Glutamatergic neuron (in vitro differentiated cells): ENCODE measurements at regions not wholly inside any gene's neighbourhood (a gene's known extent, or its start where the extent isn't known, plus 50 kb on each side); places are given as distances from the start of the nearest gene placed in this dataset.
"Not testable (repeated sequence)": the region's sequence is repeated elsewhere in the genome, so short reads cannot be mapped to it uniquely, and the experiment has no call there.

Experiments used
- DNase-seq: peaks from one replicate; pipeline ENCODE4 v3.0.0; 2022
- H3K27ac Mint-ChIP-seq: one replicate; pipeline ENCODE4 v1.8.0; 2020; ENCODE audit warnings: mild to moderate bottlenecking, mixed read lengths, inconsistent platforms; ENCODE audit not compliant: unreplicated experiment
- H3K27me3 Mint-ChIP-seq: one replicate; pipeline ENCODE4 v1.8.0; 2020; ENCODE audit warnings: mild to moderate bottlenecking, moderate library complexity, mixed read lengths, inconsistent platforms; ENCODE audit not compliant: unreplicated experiment
- H3K36me3 Mint-ChIP-seq: one replicate; pipeline ENCODE4 v1.8.0; 2020; ENCODE audit warnings: mild to moderate bottlenecking, mixed read lengths, inconsistent platforms; ENCODE audit not compliant: unreplicated experiment
- H3K4me1 Mint-ChIP-seq: one replicate; pipeline ENCODE4 v1.8.0; 2020; ENCODE audit warnings: mild to moderate bottlenecking, low read depth, mixed read lengths, inconsistent platforms; ENCODE audit not compliant: unreplicated experiment
- H3K4me3 Mint-ChIP-seq: one replicate; pipeline ENCODE4 v1.8.0; 2020; ENCODE audit warnings: mild to moderate bottlenecking, mixed read lengths, inconsistent platforms; ENCODE audit not compliant: unreplicated experiment
- H3K9me3 Mint-ChIP-seq: one replicate; pipeline ENCODE4 v1.8.0; 2020; ENCODE audit warnings: mild to moderate bottlenecking, moderate library complexity, mixed read lengths, inconsistent platforms; ENCODE audit not compliant: unreplicated experiment
- TF ChIP-seq, protein P1 (sequence below): fragments of 200-600 bp; sonication (generic); IDR thresholded peaks from one replicate; pipeline ENCODE4 v1.5.0; 2021; ENCODE audit not compliant: partially characterized antibody, unreplicated experiment

- Mint-ChIP-seq H3K27me3 (peaks cover 2% of the 10 kb centered on the region), H3K9me3 (peaks cover 2% of the 10 kb centered on the region), H3K36me3 (peaks cover 27% of the 10 kb centered on the region), H3K4me1 (no peaks in the 10 kb centered on the region), H3K27ac (no peak overlapping the region), H3K4me3 (no peak overlapping the region)
- TF ChIP-seq, protein P1, sequence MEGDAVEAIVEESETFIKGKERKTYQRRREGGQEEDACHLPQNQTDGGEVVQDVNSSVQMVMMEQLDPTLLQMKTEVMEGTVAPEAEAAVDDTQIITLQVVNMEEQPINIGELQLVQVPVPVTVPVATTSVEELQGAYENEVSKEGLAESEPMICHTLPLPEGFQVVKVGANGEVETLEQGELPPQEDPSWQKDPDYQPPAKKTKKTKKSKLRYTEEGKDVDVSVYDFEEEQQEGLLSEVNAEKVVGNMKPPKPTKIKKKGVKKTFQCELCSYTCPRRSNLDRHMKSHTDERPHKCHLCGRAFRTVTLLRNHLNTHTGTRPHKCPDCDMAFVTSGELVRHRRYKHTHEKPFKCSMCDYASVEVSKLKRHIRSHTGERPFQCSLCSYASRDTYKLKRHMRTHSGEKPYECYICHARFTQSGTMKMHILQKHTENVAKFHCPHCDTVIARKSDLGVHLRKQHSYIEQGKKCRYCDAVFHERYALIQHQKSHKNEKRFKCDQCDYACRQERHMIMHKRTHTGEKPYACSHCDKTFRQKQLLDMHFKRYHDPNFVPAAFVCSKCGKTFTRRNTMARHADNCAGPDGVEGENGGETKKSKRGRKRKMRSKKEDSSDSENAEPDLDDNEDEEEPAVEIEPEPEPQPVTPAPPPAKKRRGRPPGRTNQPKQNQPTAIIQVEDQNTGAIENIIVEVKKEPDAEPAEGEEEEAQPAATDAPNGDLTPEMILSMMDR: no peak
- DNase-seq: no peak
Measured at GRCh38 chr2:138423198-138423597, 78.4 kb upstream of the SPOPL start.

DNA sequence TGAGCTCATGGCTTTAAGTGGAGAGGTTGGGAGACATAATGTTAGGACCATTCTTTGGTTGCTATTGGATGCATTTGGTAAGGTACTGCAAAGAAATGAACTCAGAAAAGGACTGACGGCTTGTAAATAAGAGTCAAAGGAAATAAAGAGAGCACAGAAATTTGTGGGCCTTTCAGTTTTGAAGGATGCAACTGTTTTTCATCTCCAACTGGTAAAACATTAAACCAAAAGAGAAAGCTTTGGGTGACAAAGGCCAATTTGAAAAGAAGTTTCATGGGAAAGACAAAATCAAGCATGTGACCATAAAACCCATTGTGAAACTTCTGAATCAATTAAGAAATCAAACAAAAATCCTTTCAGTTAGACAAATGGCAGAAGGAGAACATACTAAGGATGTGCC is 77.8 kb upstream of the SPOPL start:
- Mint-ChIP-seq H3K4me3 (no peak overlapping the region), H3K36me3 (peaks cover 27% of the 10 kb centered on the region), H3K9me3 (peaks cover 2% of the 10 kb centered on the region), H3K27me3 (peaks cover 2% of the 10 kb centered on the region), H3K4me1 (no peaks in the 10 kb centered on the region), H3K27ac (no peak overlapping the region)
- DNase-seq: no peak
- TF ChIP-seq, protein P1: no peak

DNA sequence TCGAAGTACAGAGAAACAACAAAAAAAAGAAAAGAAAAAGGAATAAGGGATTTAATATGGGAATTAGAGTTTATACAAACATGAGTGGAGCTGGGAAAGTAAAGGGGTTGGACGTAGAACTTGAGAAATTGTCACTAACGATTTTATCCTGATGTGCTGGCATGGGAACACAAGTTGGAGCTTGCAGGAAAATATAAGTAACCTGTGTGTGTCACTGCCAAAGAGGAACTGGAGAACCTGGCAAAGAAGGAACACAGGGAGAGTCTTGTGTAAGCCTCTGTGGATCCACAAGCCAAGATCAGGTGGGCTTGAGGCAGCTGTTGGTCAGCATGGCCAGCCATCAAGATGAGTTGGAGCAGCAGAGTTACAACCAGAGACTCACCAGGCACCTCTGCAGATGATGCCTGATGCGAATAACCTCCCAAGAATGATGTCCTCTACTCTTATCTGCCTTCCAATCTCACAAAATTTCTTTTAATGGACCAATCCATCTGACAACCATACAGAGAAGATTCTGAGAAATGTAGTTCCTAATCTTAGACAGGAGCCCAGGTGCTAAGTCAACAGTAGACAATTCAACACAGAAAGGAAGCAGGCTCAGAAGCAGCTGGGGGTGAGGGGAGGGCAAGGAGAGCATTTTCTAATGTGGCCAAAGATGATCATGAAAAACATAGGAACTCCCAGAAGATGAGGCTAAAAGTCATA is 77.0 kb upstream of the SPOPL start:
- Mint-ChIP-seq H3K27me3 (peaks cover 2% of the 10 kb centered on the region), H3K27ac (no peak overlapping the region), H3K36me3 (peaks cover 27% of the 10 kb centered on the region), H3K4me1 (no peaks in the 10 kb centered on the region), H3K9me3 (peaks cover 2% of the 10 kb centered on the region), H3K4me3 (no peak overlapping the region)
- no peak for DNase-seq
- TF ChIP-seq, protein P1: no peak

DNA sequence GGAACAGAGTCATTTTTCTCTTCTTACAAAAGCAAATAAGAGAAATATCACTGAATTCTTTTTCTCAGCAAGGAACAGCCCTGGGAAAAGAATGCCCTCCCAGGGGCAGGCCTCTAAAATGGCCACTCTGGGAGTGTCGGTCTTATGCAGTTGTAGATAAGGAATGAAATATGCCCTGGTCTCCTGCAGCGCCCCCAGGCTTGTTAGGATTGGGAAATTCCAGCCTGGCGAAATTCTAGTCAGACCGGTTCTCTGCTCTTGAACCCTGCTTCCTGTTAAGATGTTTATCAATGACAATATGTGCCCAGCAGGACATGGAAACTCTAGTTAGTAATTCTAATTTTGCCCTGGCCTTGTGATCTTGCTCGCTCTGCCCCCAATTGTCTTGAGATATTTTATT is 75.5 kb upstream of the SPOPL start:
- not testable (repeated sequence) for H3K4me1 Mint-ChIP-seq

GRCh38 chr2:138428710-138429440 is 72.7 kb upstream of the SPOPL start:
- Mint-ChIP-seq H3K27ac (no peak overlapping the region), H3K36me3 (peaks cover 27% of the 10 kb centered on the region), H3K4me3 (no peak overlapping the region), H3K4me1 (no peaks in the 10 kb centered on the region), H3K27me3 (peaks cover 2% of the 10 kb centered on the region), H3K9me3 (peaks cover 2% of the 10 kb centered on the region)
- TF ChIP-seq, protein P1: no peak
- DNase-seq: no peak

More for the DNA sequence above, 75.5 kb upstream of the SPOPL start:
- DNase-seq, H3K9me3 Mint-ChIP-seq, H3K4me3 Mint-ChIP-seq, H3K27me3 Mint-ChIP-seq, H3K27ac Mint-ChIP-seq: not testable (repeated sequence)
- peaks cover 27% of the 10 kb centered on the region for H3K36me3 Mint-ChIP-seq
